ENCODE measurements at regions not wholly inside any gene's neighbourhood (a gene's known extent, or its start where the extent isn't known, plus 50 kb on each side); places are given as distances from the start of the nearest gene placed in this dataset.

- no peak for TF ChIP-seq POLR2A (IDR thresholded peaks at IDR 0.05; ENCODE audit: low read depth, low read length)
- TF ChIP-seq TAF1 (IDR thresholded peaks at IDR 0.05; ENCODE audit: borderline replicate concordance, low read depth, low read length): no peak
- no peak for TF ChIP-seq POLR2AphosphoS5 (IDR thresholded peaks at IDR 0.05; ENCODE audit: low read depth, low read length)
Observed at GRCh38 chr3:36175113-36175812, 205.0 kb upstream of the STAC start.
